SU-DHL-6 (cell line): ENCODE measurements at regions not wholly inside any gene's neighbourhood (a gene's known extent, or its start where the extent isn't known, plus 50 kb on each side); places are given as distances from the start of the nearest gene placed in this dataset.

Experiments used
- H2AFZ ChIP-seq: fragments of 200-600 bp; sonication (generic); 2 replicates; pipeline ENCODE4 v1.6.1; 2014; ENCODE audit warnings: low read depth, mild to moderate bottlenecking, moderate library complexity, mixed read lengths, antibody characterized with exemption, low read length; ENCODE audit not compliant: severe bottlenecking
- H3F3A ChIP-seq: fragments of 200-600 bp; shearing (Covaris generic); 2 replicates; pipeline ENCODE4 v1.6.0; 2016; ENCODE audit warnings: antibody characterized with exemption, mild to moderate bottlenecking; ENCODE audit not compliant: insufficient read depth
- H3K27ac ChIP-seq: fragments of 200-600 bp; sonication (generic); 2 replicates; pipeline ENCODE4 v1.5.1; 2016; ENCODE audit warnings: low read depth, mild to moderate bottlenecking, low read length, moderate library complexity, mixed read lengths
- H3K27me3 ChIP-seq: fragments of 200-600 bp; sonication (generic), shearing (Covaris generic); 2 replicates; pipeline ENCODE4 v1.6.0; 2014; ENCODE audit warnings: mild to moderate bottlenecking, low read length
- H3K36me3 ChIP-seq: fragments of 200-600 bp; sonication (generic); 2 replicates; pipeline ENCODE4 v1.6.1; 2014; ENCODE audit warnings: mild to moderate bottlenecking, low read length, mixed read lengths
- H3K4me2 ChIP-seq: fragments of 300-600, 200-600 bp; shearing (Covaris generic), sonication (generic); 2 replicates; pipeline ENCODE4 v1.6.0; 2014; ENCODE audit warnings: low read length, low read depth, mild to moderate bottlenecking; ENCODE audit not compliant: poor library complexity, severe bottlenecking
- H3K4me3 ChIP-seq: fragments of 200-600 bp; sonication (generic); 2 replicates; pipeline ENCODE4 v1.5.1; 2014; ENCODE audit warnings: antibody characterized with exemption, low read length, mild to moderate bottlenecking, mixed read lengths; ENCODE audit not compliant: insufficient read depth, poor library complexity, severe bottlenecking
- H3K79me2 ChIP-seq: fragments of 200-600 bp; sonication (generic); 2 replicates; pipeline ENCODE4 v1.6.1; 2014; ENCODE audit warnings: mild to moderate bottlenecking, low read length, moderate library complexity; ENCODE audit not compliant: insufficient read depth
- H3K9ac ChIP-seq: fragments of 200-600 bp; sonication (generic); 2 replicates; pipeline ENCODE4 v1.7.0; 2014; ENCODE audit warnings: mild to moderate bottlenecking, low read length
- H3K9me2 ChIP-seq: fragments of 200-600 bp; sonication (generic); replicated peaks from 2 replicates; pipeline ENCODE4 v1.6.1; 2014; ENCODE audit warnings: low read length; ENCODE audit not compliant: insufficient read depth
- H3K9me3 ChIP-seq: fragments of 200-600 bp; sonication (generic); 2 replicates; pipeline ENCODE4 v1.6.1; 2014; ENCODE audit warnings: low read length, mixed read lengths; ENCODE audit not compliant: insufficient read depth
- H4K20me1 ChIP-seq: fragments of 200-600 bp; sonication (generic); 2 replicates; pipeline ENCODE4 v1.6.1; 2014; ENCODE audit warnings: low read depth, mild to moderate bottlenecking, antibody characterized with exemption, low read length, moderate library complexity, mixed read lengths
- EZH2phosphoT487 ChIP-seq: fragments of 200-600 bp; sonication (generic), shearing (Covaris generic); conservative IDR thresholded peaks from 2 replicates; pipeline ENCODE4 v1.6.1; 2018; ENCODE audit warnings: mild to moderate bottlenecking, antibody characterized with exemption, low read length, moderate library complexity, mixed read lengths
- TF ChIP-seq, protein P1 (sequence below): fragments of 200-600 bp; sonication (generic); IDR thresholded peaks from one replicate; pipeline ENCODE4 v1.5.1; 2017; ENCODE audit warnings: antibody characterized with exemption, mild to moderate bottlenecking, low read length, moderate library complexity; ENCODE audit not compliant: insufficient read depth, poor library complexity, severe bottlenecking

GRCh38 chr6:147769496-147770087 lies 261.1 kb downstream of the SAMD5 start:
- no peak overlapping the region for H3K4me3 ChIP-seq
- H2AFZ ChIP-seq: no peak overlapping the region
- H3K4me2 ChIP-seq: no peak overlapping the region
- H4K20me1 ChIP-seq: no peaks in the 10 kb centered on the region
- no peaks in the 10 kb centered on the region for H3K27me3 ChIP-seq
- no peak for TF ChIP-seq EZH2phosphoT487
- TF ChIP-seq, protein P1, sequence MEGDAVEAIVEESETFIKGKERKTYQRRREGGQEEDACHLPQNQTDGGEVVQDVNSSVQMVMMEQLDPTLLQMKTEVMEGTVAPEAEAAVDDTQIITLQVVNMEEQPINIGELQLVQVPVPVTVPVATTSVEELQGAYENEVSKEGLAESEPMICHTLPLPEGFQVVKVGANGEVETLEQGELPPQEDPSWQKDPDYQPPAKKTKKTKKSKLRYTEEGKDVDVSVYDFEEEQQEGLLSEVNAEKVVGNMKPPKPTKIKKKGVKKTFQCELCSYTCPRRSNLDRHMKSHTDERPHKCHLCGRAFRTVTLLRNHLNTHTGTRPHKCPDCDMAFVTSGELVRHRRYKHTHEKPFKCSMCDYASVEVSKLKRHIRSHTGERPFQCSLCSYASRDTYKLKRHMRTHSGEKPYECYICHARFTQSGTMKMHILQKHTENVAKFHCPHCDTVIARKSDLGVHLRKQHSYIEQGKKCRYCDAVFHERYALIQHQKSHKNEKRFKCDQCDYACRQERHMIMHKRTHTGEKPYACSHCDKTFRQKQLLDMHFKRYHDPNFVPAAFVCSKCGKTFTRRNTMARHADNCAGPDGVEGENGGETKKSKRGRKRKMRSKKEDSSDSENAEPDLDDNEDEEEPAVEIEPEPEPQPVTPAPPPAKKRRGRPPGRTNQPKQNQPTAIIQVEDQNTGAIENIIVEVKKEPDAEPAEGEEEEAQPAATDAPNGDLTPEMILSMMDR: no peak
- H3F3A ChIP-seq: no peaks in the 10 kb centered on the region
- H3K9me2 ChIP-seq: no peaks in the 10 kb centered on the region
- H3K9ac ChIP-seq: no peak overlapping the region
- H3K79me2 ChIP-seq: no peaks in the 10 kb centered on the region
- H3K27ac ChIP-seq: no peak overlapping the region
- H3K9me3 ChIP-seq: no peaks in the 10 kb centered on the region
- H3K36me3 ChIP-seq: no peaks in the 10 kb centered on the region

GRCh38 chr6:147770221-147770620 lies 261.7 kb downstream of the SAMD5 start:
- Histone ChIP-seq H3K4me3 (no peak overlapping the region), H3K36me3 (no peaks in the 10 kb centered on the region), H2AFZ (no peak overlapping the region), H3K9ac (no peak overlapping the region), H3F3A (no peaks in the 10 kb centered on the region), H3K4me2 (no peak overlapping the region), H3K9me3 (no peaks in the 10 kb centered on the region), H3K9me2 (no peaks in the 10 kb centered on the region), H3K27me3 (no peaks in the 10 kb centered on the region), H3K79me2 (no peaks in the 10 kb centered on the region), H4K20me1 (no peaks in the 10 kb centered on the region), H3K27ac (no peak overlapping the region)
- TF ChIP-seq, protein P1: no peak
- no peak for TF ChIP-seq EZH2phosphoT487

DNA sequence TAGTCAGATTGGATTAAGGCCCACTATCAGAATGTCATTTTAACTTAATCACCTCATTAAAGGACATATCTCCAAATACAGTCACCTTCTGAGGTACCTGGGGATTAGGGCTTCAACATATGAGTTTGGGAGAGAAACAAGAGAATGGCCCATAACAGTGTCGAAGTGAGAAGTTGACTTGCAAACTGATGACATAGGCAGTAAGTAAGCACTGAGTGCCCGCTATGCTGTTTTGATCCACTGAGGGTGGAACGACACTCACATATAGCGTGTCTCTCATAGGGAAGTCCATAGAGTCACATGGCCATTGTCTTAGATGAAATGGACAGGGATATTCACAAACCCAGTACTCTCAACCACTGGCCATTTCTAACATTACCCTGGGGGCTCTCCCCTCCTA lies 264.2 kb downstream of the SAMD5 start:
- H3K4me3 ChIP-seq: no peak overlapping the region
- H3K9me3 ChIP-seq: no peaks in the 10 kb centered on the region
- no peak overlapping the region for H2AFZ ChIP-seq
- no peaks in the 10 kb centered on the region for H3K36me3 ChIP-seq
- H3K27ac ChIP-seq: no peak overlapping the region
- no peaks in the 10 kb centered on the region for H4K20me1 ChIP-seq
- H3K27me3 ChIP-seq: no peaks in the 10 kb centered on the region
- no peaks in the 10 kb centered on the region for H3K79me2 ChIP-seq
- H3K9ac ChIP-seq: no peak overlapping the region
- no peak overlapping the region for H3K4me2 ChIP-seq
- H3F3A ChIP-seq: no peaks in the 10 kb centered on the region
- no peaks in the 10 kb centered on the region for H3K9me2 ChIP-seq
- TF ChIP-seq, protein P1: no peak
- no peak for TF ChIP-seq EZH2phosphoT487
